MM.1S (cell line): ENCODE measurements at regions not wholly inside any gene's neighbourhood (a gene's known extent, or its start where the extent isn't known, plus 50 kb on each side); places are given as distances from the start of the nearest gene placed in this dataset.

ENCODE experiments used
- EZH2phosphoT487 ChIP-seq: fragments of 300-600 bp; sonication (generic); IDR thresholded peaks from 2 replicates; pipeline ENCODE4 v1.6.1; 2018; ENCODE audit warnings: antibody characterized with exemption, low read length
- TF ChIP-seq, protein P1 (sequence below): fragments of 300-600 bp; sonication (generic); IDR thresholded peaks from 2 replicates; pipeline ENCODE4 v1.5.1; 2016; ENCODE audit warnings: antibody characterized with exemption, low read length, mixed read lengths

GRCh38 chr5:167658889-167659288, 632.6 kb upstream of the WWC1 start:
- TF ChIP-seq, protein P1, sequence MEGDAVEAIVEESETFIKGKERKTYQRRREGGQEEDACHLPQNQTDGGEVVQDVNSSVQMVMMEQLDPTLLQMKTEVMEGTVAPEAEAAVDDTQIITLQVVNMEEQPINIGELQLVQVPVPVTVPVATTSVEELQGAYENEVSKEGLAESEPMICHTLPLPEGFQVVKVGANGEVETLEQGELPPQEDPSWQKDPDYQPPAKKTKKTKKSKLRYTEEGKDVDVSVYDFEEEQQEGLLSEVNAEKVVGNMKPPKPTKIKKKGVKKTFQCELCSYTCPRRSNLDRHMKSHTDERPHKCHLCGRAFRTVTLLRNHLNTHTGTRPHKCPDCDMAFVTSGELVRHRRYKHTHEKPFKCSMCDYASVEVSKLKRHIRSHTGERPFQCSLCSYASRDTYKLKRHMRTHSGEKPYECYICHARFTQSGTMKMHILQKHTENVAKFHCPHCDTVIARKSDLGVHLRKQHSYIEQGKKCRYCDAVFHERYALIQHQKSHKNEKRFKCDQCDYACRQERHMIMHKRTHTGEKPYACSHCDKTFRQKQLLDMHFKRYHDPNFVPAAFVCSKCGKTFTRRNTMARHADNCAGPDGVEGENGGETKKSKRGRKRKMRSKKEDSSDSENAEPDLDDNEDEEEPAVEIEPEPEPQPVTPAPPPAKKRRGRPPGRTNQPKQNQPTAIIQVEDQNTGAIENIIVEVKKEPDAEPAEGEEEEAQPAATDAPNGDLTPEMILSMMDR: no peak
- no peak for TF ChIP-seq EZH2phosphoT487
